Psoas muscle (tissue), 7 donors: ENCODE measurements at regions not wholly inside any gene's neighbourhood (a gene's known extent, or its start where the extent isn't known, plus 50 kb on each side); places are given as distances from the start of the nearest gene placed in this dataset.
"Not testable (repeated sequence)": the region's sequence is repeated elsewhere in the genome, so short reads cannot be mapped to it uniquely, and the experiment has no call there.

Source experiments
- ATAC-seq, 4 donors: fragments of 200-7000 bp; cut with Tn5 transposase; one replicate each; pipeline ENCODE4 v1.9.1; 2020; ENCODE audit warnings: moderate library complexity in 3 of 4, mild to moderate bottlenecking in 2 of 4
- DNase-seq, 2 donors: peaks; one replicate each; pipeline ENCODE4 v3.0.0-alpha.2; 2020
- H3K27ac ChIP-seq: fragments of 200-600 bp; one replicate; pipeline ENCODE4 v1.8.0; 2022
- H3K27me3 ChIP-seq, 3 donors: fragments of 200-600 bp in 1 of 3; one replicate each; pipeline versions ENCODE4 v1.6.1 to v1.8.0; 2013 to 2022; ENCODE audit warnings: low read length in 2 of 3, mild to moderate bottlenecking in 2 of 3, moderate library complexity in 1 of 3; ENCODE audit not compliant: insufficient read depth in 3 of 3
- H3K36me3 ChIP-seq, 2 donors: fragments of 200-600 bp in 1 of 2; one replicate each; pipeline versions ENCODE4 v1.6.1 to v1.8.0; 2013 to 2022; ENCODE audit warnings: low read depth in 1 of 2, mild to moderate bottlenecking in 1 of 2, moderate library complexity in 1 of 2; ENCODE audit not compliant: insufficient read depth in 1 of 2
- H3K4me1 ChIP-seq: fragments of 200-600 bp; one replicate; pipeline ENCODE4 v1.8.0; 2022
- H3K4me3 ChIP-seq: fragments of 200-600 bp; one replicate; pipeline ENCODE4 v1.8.0; 2022; ENCODE audit warnings: mild to moderate bottlenecking
- H3K9me3 ChIP-seq: fragments of 200-600 bp; one replicate; pipeline ENCODE4 v1.8.0; 2022
- CTCF ChIP-seq: fragments of 200-600 bp; IDR thresholded peaks from one replicate; pipeline ENCODE4 v1.8.0; 2022; ENCODE audit warnings: antibody characterized with exemption
- WGBS, 3 donors: extraction: QIAGEN DNeasy Blood & Tissue Kit; methylation state at CpG; one replicate each; pipeline versions ENCODE4 v1.1.6 to v1.1.7; 2013; 5-methylcytosine and 5-hydroxymethylcytosine counted together
- intact Hi-C, 2 donors: fragments of 100-400 bp; cut with DNase I; formaldehyde crosslinking; loops; one replicate each; pipeline versions ENCODE4 v1.11.0 to v1.14.2; 2022
- donor health status: healthy with polysubstance abuse.
- donor health status: DM: no; HTN: no; CAD: no; lungs with moderate emphysema.
- donor health status: Bipolar disorder and iron deficiency.
- donor health status: healthy.
- donor health status: DM: yes; HTN: yes; CAD: no.
- donor health status: DM: no; HTN: no; CAD: no.
- donor health status: DM: yes; HTN: yes; CAD: no.

- Histone ChIP-seq H3K27ac (no peak overlapping the region), H3K27me3 (no peaks in the 10 kb centered on the region), H3K4me3 (no peak overlapping the region), H3K9me3 (no peaks in the 10 kb centered on the region), H3K36me3 (no peaks in the 10 kb centered on the region), H3K4me1 (no peaks in the 10 kb centered on the region)
- ATAC-seq (no peak), DNase-seq (no peak)
- WGBS, 3 donors, result 87 to 91% (median 87%) methylated on average over 4 of the region's 4 CpGs
- no peak for TF ChIP-seq CTCF
- intact Hi-C loops, result no loop called here
Measured at GRCh38 chr6:113777601-113778000, 79.5 kb upstream of the MARCKS start.

- no peak overlapping the region for H3K4me3 ChIP-seq
Measured at GRCh38 chr6:113779656-113780055, 77.5 kb upstream of the MARCKS start.

DNA sequence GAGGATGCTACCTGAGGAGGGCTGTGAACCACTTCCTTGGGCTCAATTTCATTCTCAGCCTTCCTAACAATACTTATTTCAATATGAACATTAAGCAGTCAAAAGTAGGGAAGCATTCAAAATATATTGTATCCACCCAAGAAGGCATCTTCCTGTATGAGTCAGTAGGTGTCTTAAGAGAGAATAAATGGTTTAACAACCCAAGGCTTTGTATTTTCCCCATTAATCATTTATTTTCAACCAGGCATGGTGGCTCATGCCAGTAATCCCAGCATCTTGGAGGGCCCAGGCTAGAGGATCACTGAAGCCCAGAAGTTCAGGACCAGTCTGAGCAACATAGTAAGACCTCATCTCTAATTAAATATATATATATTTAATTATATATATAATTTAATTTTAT lies 74.5 kb upstream of the MARCKS start:
- intact Hi-C loops, result no loop called here
- H3K4me1 ChIP-seq, result no peaks in the 10 kb centered on the region
- H3K4me3 ChIP-seq, result no peak overlapping the region
- no peaks in the 10 kb centered on the region for H3K27me3 ChIP-seq
- no peak overlapping the region for H3K27ac ChIP-seq
- H3K36me3 ChIP-seq, result no peaks in the 10 kb centered on the region
- ATAC-seq (no peak), DNase-seq (no peak)
- no peak for TF ChIP-seq CTCF
- H3K9me3 ChIP-seq, result no peaks in the 10 kb centered on the region

More at GRCh38 chr6:113779656-113780055, 77.5 kb upstream of the MARCKS start:
- no peaks in the 10 kb centered on the region for H3K9me3 ChIP-seq
- H3K27me3 ChIP-seq, result no peaks in the 10 kb centered on the region
- H3K4me1 ChIP-seq, result no peaks in the 10 kb centered on the region
- no peak for ATAC-seq
- no peaks in the 10 kb centered on the region for H3K36me3 ChIP-seq
- 84 to 90% (median 86%) methylated on average over 2 of the region's 2 CpGs for WGBS, 3 donors
- DNase-seq, result no peak
- intact Hi-C loops, result no loop called here
- H3K27ac ChIP-seq, result no peak overlapping the region
- no peak for TF ChIP-seq CTCF

GRCh38 chr6:113786168-113786567 lies 71.0 kb upstream of the MARCKS start:
- ATAC-seq (no peak), DNase-seq (no peak)
- Histone ChIP-seq H3K27me3 (no peaks in the 10 kb centered on the region), H3K4me3 (no peak overlapping the region), H3K27ac (no peak overlapping the region), H3K9me3 (no peaks in the 10 kb centered on the region), H3K36me3 (no peaks in the 10 kb centered on the region), H3K4me1 (no peaks in the 10 kb centered on the region)
- intact Hi-C loops, result no loop called here
- no peak for TF ChIP-seq CTCF
- 89 to 94% (median 92%) methylated on average over 2 of the region's 2 CpGs for WGBS, 3 donors

GRCh38 chr6:113788586-113788985 lies 68.6 kb upstream of the MARCKS start:
- H3K4me3 ChIP-seq, result no peak overlapping the region
- no peaks in the 10 kb centered on the region for H3K27me3 ChIP-seq
- WGBS, 3 donors, result 76 to 80% (median 79%) methylated on average over 4 of the region's 4 CpGs
- no peak for ATAC-seq
- no peaks in the 10 kb centered on the region for H3K36me3 ChIP-seq
- no peak for DNase-seq
- no peaks in the 10 kb centered on the region for H3K9me3 ChIP-seq
- no peaks in the 10 kb centered on the region for H3K4me1 ChIP-seq
- H3K27ac ChIP-seq, result no peak overlapping the region
- intact Hi-C loops, result no loop called here
- TF ChIP-seq CTCF, result no peak

- intact Hi-C loops, H3K27me3 ChIP-seq, H3K9me3 ChIP-seq, H3K4me3 ChIP-seq, H3K36me3 ChIP-seq, ATAC-seq, H3K4me1 ChIP-seq, DNase-seq, H3K27ac ChIP-seq: not testable (repeated sequence)
- 91 to 95% (median 91%) methylated on average over 4 of the region's 4 CpGs for WGBS, 3 donors
Measured at GRCh38 chr6:113791225-113791624, 65.9 kb upstream of the MARCKS start.

DNA sequence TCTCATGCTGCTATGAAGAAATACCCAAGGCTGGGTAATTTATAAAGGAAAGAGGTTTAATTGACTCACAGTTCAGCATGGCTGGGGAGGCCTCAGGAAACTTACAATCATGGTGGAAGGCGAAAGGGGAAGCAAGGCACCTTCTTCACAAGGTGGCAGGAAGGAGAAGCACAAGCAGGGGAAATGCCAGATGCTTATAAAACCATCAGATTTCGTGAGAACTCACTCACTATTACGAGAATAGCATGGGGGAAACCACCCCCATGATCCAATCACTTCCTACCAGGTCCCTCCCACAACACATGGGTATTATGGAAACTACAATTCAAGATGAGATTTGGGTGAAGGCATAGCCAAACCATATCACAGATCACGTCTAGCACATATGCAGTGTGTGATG lies 61.8 kb upstream of the MARCKS start:
- intact Hi-C loops, H3K27ac ChIP-seq, H3K36me3 ChIP-seq, ATAC-seq, DNase-seq, H3K4me3 ChIP-seq, H3K9me3 ChIP-seq, H3K4me1 ChIP-seq, H3K27me3 ChIP-seq: not testable (repeated sequence)
- 68 to 75% (median 73%) methylated on average over 4 of the region's 4 CpGs for WGBS, 3 donors
